HCT116 (cell line): ENCODE measurements at regions not wholly inside any gene's neighbourhood (a gene's known extent, or its start where the extent isn't known, plus 50 kb on each side); places are given as distances from the start of the nearest gene placed in this dataset.

Experiments
- ATAC-seq: fragments of 200-7000 bp; cut with Tn5 transposase; 2 replicates; pipeline ENCODE4 v1.9.1; 2020; ENCODE audit warnings: mild to moderate bottlenecking, moderate library complexity
- BruUV-seq: library from RNA; stranded (reverse); fragments of 400-500 nt; replicated peaks from 2 replicates; lab custom pipeline; 2021; lab: Mats Ljungman, UMichigan
- CTCF ChIA-PET: fragments of 300-600 bp; sonication (Branson Sonifier 250); formaldehyde crosslinking; loops from one replicate; lab custom pipeline; 2021; ENCODE audit warnings: antibody characterized with exemption; lab: Charles Lee
- POLR2A ChIA-PET: fragments of 300-600, 350-600 bp; sonication (Branson Sonifier 250); formaldehyde crosslinking; loops from one replicate; lab custom pipeline; 2021; ENCODE audit warnings: antibody characterized with exemption; lab: Charles Lee
- RAD21 ChIA-PET, 2 experiments: fragments of 300-600 bp; sonication (Branson Sonifier 250); formaldehyde crosslinking; loops; one replicate each; lab custom pipeline; 2023; ENCODE audit warnings: low total read pairs in 2 of 2; ENCODE audit not compliant: uncharacterized antibody in 2 of 2, unreplicated experiment in 2 of 2, low non-redundant PET in 1 of 2; lab: Charles Lee
- DNase-seq: peaks from one replicate; pipeline ENCODE4 v3.0.0-alpha.2; 2010; ENCODE audit warnings: low read depth, low spot score
- H2AFZ ChIP-seq: fragments of 200-600 bp; shearing (Covaris generic), sonication (generic); 2 replicates; pipeline ENCODE4 v1.6.1; 2017; ENCODE audit warnings: low read depth, mixed run types, mixed read lengths, antibody characterized with exemption, low read length; ENCODE audit not compliant: poor library complexity, severe bottlenecking
- H3K27ac ChIP-seq: 2 replicates; pipeline ENCODE4 v1.5.1; 2012; ENCODE audit warnings: low read depth, low read length
- H3K27me3 ChIP-seq: fragments of 200-600 bp; sonication (generic); 2 replicates; pipeline ENCODE4 v1.6.1; 2016; ENCODE audit warnings: mixed run types, low read length, mixed read lengths; ENCODE audit not compliant: insufficient read depth
- H3K36me3 ChIP-seq, 2 experiments: fragments of 200-500 bp in 1 of 2; fragments of 200-600 bp in 1 of 2; sonication (Bioruptor generic) in 1 of 2; sonication (generic) in 1 of 2; 2 replicates each; pipeline versions ENCODE4 v1.5.1 to v1.6.1; 2014 to 2016; ENCODE audit warnings: low read length in 2 of 2, inconsistent platforms in 1 of 2, mixed read lengths in 1 of 2, mixed run types in 1 of 2; ENCODE audit not compliant: insufficient read depth in 2 of 2, control insufficient read depth in 1 of 2
- H3K4me1 ChIP-seq, 2 experiments: fragments of 200-600 bp in 1 of 2; sonication (generic) in 1 of 2; 2 replicates each; pipeline versions ENCODE4 v1.5.1 to v1.6.1; 2012 to 2017; ENCODE audit warnings: low read length in 2 of 2, inconsistent platforms in 1 of 2, mild to moderate bottlenecking in 1 of 2, mixed read lengths in 1 of 2, mixed run types in 1 of 2, moderate library complexity in 1 of 2; ENCODE audit not compliant: insufficient read depth in 2 of 2, control insufficient read depth in 1 of 2
- H3K4me2 ChIP-seq: fragments of 200-600 bp; sonication (generic); 2 replicates; pipeline ENCODE4 v1.6.1; 2017; ENCODE audit warnings: mixed run types, low read length, mixed read lengths
- H3K4me3 ChIP-seq, 2 experiments: fragments of 200-600 bp in 1 of 2; sonication (generic) in 1 of 2; replicated peaks in 1 of 2; 2 replicates each; pipeline ENCODE4 v1.5.1; 2011 to 2016; ENCODE audit warnings: low read length in 2 of 2, control low read depth in 1 of 2, low read depth in 1 of 2, mild to moderate bottlenecking in 1 of 2, mixed read lengths in 1 of 2, mixed run types in 1 of 2
- H3K79me2 ChIP-seq: fragments of 200-600 bp; sonication (generic); 2 replicates; pipeline ENCODE4 v1.6.1; 2017; ENCODE audit warnings: mild to moderate bottlenecking, mixed run types, low read length, moderate library complexity, mixed read lengths; ENCODE audit not compliant: insufficient read depth
- H3K9ac ChIP-seq: fragments of 200-600 bp; sonication (generic); 2 replicates; pipeline ENCODE4 v1.6.1; 2016; ENCODE audit warnings: low read length, mixed read lengths
- H3K9me2 ChIP-seq: fragments of 200-600 bp; sonication (generic), shearing (Covaris generic); 2 replicates; pipeline ENCODE4 v1.6.1; 2017; ENCODE audit warnings: mixed run types, mild to moderate bottlenecking, moderate library complexity; ENCODE audit not compliant: insufficient read depth
- H3K9me3 ChIP-seq, 2 experiments: fragments of 200-500 bp in 1 of 2; fragments of 200-600 bp in 1 of 2; sonication (Bioruptor generic) in 1 of 2; sonication (generic) in 1 of 2; 2 replicates each; pipeline ENCODE4 v1.6.1; 2014 to 2017; ENCODE audit warnings: low read length in 2 of 2, mixed read lengths in 2 of 2, inconsistent platforms in 1 of 2, low read depth in 1 of 2, mild to moderate bottlenecking in 1 of 2, mixed run types in 1 of 2, moderate library complexity in 1 of 2; ENCODE audit not compliant: control insufficient read depth in 1 of 2, insufficient read depth in 1 of 2
- H4K20me1 ChIP-seq: fragments of 200-600 bp; sonication (generic), shearing (Covaris generic); 2 replicates; pipeline ENCODE4 v1.6.1; 2017; ENCODE audit warnings: mixed run types, mild to moderate bottlenecking, moderate library complexity; ENCODE audit not compliant: insufficient read depth
- CBX3 ChIP-seq: IDR thresholded peaks from 2 replicates; pipeline ENCODE4 v1.6.1; 2012; ENCODE audit warnings: low read depth
- EGR1 ChIP-seq: IDR thresholded peaks from 2 replicates; pipeline ENCODE4 v1.6.1; 2012; ENCODE audit warnings: low read depth
- EZH2 ChIP-seq: fragments of 200-600 bp; sonication (generic); IDR thresholded peaks from 2 replicates; pipeline ENCODE4 v1.6.1; 2017; ENCODE audit warnings: antibody characterized with exemption, mixed run types
- FOSL1 ChIP-seq: IDR thresholded peaks from 2 replicates; pipeline ENCODE4 v1.6.1; 2012; ENCODE audit warnings: low read depth
- POLR2A ChIP-seq: IDR thresholded peaks from 2 replicates; pipeline ENCODE4 v1.7.0; 2011; ENCODE audit warnings: borderline replicate concordance; ENCODE audit not compliant: insufficient read depth, insufficient read length; ENCODE audit errors: extremely low read depth
- POLR2AphosphoS5 ChIP-seq: IDR thresholded peaks from 2 replicates; pipeline ENCODE4 v1.6.1; 2011; ENCODE audit warnings: mild to moderate bottlenecking, low read depth, low read length, moderate library complexity
- RAD21 ChIP-seq: IDR thresholded peaks from 2 replicates; pipeline ENCODE4 v1.6.1; 2012; ENCODE audit warnings: low read depth, mild to moderate bottlenecking
- SIN3A ChIP-seq: IDR thresholded peaks from 2 replicates; pipeline ENCODE4 v1.6.1; 2012; ENCODE audit warnings: low read depth
- SRF ChIP-seq: IDR thresholded peaks from 2 replicates; pipeline ENCODE4 v1.6.1; 2012; ENCODE audit warnings: low read depth
- TCF7L2 ChIP-seq: IDR thresholded peaks from 2 replicates; pipeline ENCODE4 v1.7.0; 2011; ENCODE audit warnings: borderline replicate concordance, inconsistent platforms; ENCODE audit not compliant: insufficient read depth, insufficient read length; ENCODE audit errors: extremely low read depth
- YY1 ChIP-seq: IDR thresholded peaks from 2 replicates; pipeline ENCODE4 v1.6.1; 2011; ENCODE audit warnings: low read length, low read depth, moderate library complexity, mild to moderate bottlenecking; ENCODE audit not compliant: insufficient replicate concordance; ENCODE audit errors: extremely low read depth
- intact Hi-C: fragments of 100-400 bp; cut with micrococcal nuclease; formaldehyde crosslinking; loops from 2 replicates; pipeline ENCODE4 v1.10.0; 2022
- TF ChIP-seq, protein P1 (sequence below): IDR thresholded peaks from 2 replicates; pipeline ENCODE4 v1.6.1; 2012; ENCODE audit warnings: low read depth
- TF ChIP-seq, protein P2 (sequence below), 3 experiments: fragments of 200-600 bp in 1 of 3; sonication (generic) in 1 of 3; IDR thresholded peaks in 2 of 3; conservative IDR thresholded peaks in 1 of 3; 2 replicates each; pipeline ENCODE4 v1.5.1; 2012 to 2017; ENCODE audit warnings: low read depth in 2 of 3, low read length in 2 of 3, antibody characterized with exemption in 1 of 3, borderline replicate concordance in 1 of 3, control low read depth in 1 of 3, mild to moderate bottlenecking in 1 of 3, mixed read lengths in 1 of 3, mixed run types in 1 of 3, moderate library complexity in 1 of 3; ENCODE audit not compliant: insufficient read depth in 1 of 3
- TF ChIP-seq, protein P3 (sequence below): IDR thresholded peaks from 2 replicates; pipeline ENCODE4 v1.6.1; 2012

DNA sequence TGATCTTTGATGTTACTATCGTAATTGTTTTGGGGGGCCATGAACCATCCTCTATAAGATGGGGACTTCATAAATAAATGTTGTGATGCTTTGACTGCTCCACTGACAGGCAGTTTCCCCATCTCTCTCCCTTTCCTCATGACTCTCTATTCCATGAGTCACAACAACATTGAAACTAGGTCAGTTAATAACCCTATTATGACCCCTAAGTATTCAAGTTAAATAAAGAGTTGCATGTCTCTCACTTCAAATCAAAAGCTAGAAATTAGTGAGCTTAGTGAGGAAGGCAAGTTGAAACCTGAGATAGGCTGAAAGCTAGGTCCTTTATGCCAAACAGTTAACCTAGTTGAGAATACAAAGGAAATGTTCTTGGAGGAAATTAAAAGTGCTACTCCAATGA is 491.0 kb downstream of the HAO1 start:
- ATAC-seq, result no peak
- Histone ChIP-seq H3K9me3 (peaks cover 0 to 22% of the 10 kb centered on the region in 2 experiments; a peak in 2 of 4 replicates), H3K79me2 (no peaks in the 10 kb centered on the region), H3K9me2 (no peaks in the 10 kb centered on the region), H3K9ac (no peak overlapping the region), H3K4me3 (no peak overlapping the region), H3K36me3 (no peaks in the 10 kb centered on the region), H4K20me1 (no peaks in the 10 kb centered on the region), H3K27ac (no peak overlapping the region), H2AFZ (no peak overlapping the region), H3K27me3 (no peaks in the 10 kb centered on the region), H3K4me2 (no peak overlapping the region), H3K4me1 (no peaks in the 10 kb centered on the region)
- intact Hi-C loops, result no loop called here
- no TSS peak for BruUV-seq
- ChIA-PET RAD21 (no interaction called here), CTCF (no interaction called here), POLR2A (no interaction called here)
- TF ChIP-seq RAD21 (no peak), POLR2A (no peak), EZH2 (no peak)
- DNase-seq, result no peak

DNA sequence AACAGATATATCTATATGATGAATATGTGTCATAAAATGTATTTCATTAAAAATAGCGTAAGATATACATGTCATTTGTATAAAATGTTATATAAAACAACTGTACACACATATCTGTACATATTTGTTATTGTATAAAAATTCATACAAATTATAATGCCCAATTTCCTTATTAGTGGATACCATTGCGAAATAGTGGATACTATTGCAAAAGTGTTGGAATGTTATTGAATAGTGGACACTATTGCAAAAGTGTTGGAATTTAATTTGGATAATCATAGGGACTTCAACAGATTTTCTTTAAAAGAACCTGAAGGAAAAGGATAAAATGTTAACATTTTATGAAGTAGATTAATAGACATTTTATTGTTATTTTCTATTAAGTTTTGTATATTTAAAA is 487.4 kb downstream of the HAO1 start:
- POLR2A ChIA-PET, result no interaction called here

More for the DNA sequence above, 487.4 kb downstream of the HAO1 start:
- no peaks in the 10 kb centered on the region for H4K20me1 ChIP-seq
- ATAC-seq, result no peak
- H3K4me1 ChIP-seq, result no peaks in the 10 kb centered on the region
- no peak overlapping the region for H3K4me2 ChIP-seq
- H3K79me2 ChIP-seq, result no peaks in the 10 kb centered on the region
- H3K27ac ChIP-seq, result no peak overlapping the region
- H3K9me2 ChIP-seq, result no peaks in the 10 kb centered on the region
- intact Hi-C loops, result no loop called here
- no peak for DNase-seq
- TF ChIP-seq SRF, result no peak
- TF ChIP-seq EGR1, result no peak
- no peak for TF ChIP-seq FOSL1
- no peak for TF ChIP-seq CBX3
- TF ChIP-seq YY1, result no peak
- TF ChIP-seq, protein P1, sequence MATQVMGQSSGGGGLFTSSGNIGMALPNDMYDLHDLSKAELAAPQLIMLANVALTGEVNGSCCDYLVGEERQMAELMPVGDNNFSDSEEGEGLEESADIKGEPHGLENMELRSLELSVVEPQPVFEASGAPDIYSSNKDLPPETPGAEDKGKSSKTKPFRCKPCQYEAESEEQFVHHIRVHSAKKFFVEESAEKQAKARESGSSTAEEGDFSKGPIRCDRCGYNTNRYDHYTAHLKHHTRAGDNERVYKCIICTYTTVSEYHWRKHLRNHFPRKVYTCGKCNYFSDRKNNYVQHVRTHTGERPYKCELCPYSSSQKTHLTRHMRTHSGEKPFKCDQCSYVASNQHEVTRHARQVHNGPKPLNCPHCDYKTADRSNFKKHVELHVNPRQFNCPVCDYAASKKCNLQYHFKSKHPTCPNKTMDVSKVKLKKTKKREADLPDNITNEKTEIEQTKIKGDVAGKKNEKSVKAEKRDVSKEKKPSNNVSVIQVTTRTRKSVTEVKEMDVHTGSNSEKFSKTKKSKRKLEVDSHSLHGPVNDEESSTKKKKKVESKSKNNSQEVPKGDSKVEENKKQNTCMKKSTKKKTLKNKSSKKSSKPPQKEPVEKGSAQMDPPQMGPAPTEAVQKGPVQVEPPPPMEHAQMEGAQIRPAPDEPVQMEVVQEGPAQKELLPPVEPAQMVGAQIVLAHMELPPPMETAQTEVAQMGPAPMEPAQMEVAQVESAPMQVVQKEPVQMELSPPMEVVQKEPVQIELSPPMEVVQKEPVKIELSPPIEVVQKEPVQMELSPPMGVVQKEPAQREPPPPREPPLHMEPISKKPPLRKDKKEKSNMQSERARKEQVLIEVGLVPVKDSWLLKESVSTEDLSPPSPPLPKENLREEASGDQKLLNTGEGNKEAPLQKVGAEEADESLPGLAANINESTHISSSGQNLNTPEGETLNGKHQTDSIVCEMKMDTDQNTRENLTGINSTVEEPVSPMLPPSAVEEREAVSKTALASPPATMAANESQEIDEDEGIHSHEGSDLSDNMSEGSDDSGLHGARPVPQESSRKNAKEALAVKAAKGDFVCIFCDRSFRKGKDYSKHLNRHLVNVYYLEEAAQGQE, result no peak
- TF ChIP-seq, protein P2, sequence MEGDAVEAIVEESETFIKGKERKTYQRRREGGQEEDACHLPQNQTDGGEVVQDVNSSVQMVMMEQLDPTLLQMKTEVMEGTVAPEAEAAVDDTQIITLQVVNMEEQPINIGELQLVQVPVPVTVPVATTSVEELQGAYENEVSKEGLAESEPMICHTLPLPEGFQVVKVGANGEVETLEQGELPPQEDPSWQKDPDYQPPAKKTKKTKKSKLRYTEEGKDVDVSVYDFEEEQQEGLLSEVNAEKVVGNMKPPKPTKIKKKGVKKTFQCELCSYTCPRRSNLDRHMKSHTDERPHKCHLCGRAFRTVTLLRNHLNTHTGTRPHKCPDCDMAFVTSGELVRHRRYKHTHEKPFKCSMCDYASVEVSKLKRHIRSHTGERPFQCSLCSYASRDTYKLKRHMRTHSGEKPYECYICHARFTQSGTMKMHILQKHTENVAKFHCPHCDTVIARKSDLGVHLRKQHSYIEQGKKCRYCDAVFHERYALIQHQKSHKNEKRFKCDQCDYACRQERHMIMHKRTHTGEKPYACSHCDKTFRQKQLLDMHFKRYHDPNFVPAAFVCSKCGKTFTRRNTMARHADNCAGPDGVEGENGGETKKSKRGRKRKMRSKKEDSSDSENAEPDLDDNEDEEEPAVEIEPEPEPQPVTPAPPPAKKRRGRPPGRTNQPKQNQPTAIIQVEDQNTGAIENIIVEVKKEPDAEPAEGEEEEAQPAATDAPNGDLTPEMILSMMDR (IDR thresholded peaks at IDR 0.05 in 2 of 3, conservative IDR thresholded peaks at IDR 0.05 in 1 of 3; ENCODE audit: borderline replicate concordance in 1 of 3, insufficient read depth in 1 of 3, low read depth in 2 of 3, low read length in 2 of 3), result no peak
- TF ChIP-seq POLR2AphosphoS5, result no peak
- no peak for TF ChIP-seq TCF7L2
- no peak for TF ChIP-seq RAD21
- TF ChIP-seq, protein P3, sequence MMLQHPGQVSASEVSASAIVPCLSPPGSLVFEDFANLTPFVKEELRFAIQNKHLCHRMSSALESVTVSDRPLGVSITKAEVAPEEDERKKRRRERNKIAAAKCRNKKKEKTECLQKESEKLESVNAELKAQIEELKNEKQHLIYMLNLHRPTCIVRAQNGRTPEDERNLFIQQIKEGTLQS, result no peak
- TF ChIP-seq SIN3A, result no peak
- ChIA-PET CTCF (no interaction called here), RAD21 (no interaction called here)
- no peak overlapping the region for H3K4me3 ChIP-seq
- H2AFZ ChIP-seq, result no peak overlapping the region
- H3K36me3 ChIP-seq, result no peaks in the 10 kb centered on the region
- H3K9ac ChIP-seq, result no peak overlapping the region
- no TSS peak for BruUV-seq
- peaks cover 0 to 16% of the 10 kb centered on the region in 2 experiments; a peak in 2 of 4 replicates for H3K9me3 ChIP-seq
- no peaks in the 10 kb centered on the region for H3K27me3 ChIP-seq
